ENCODE measurements at regions not wholly inside any gene's neighbourhood (a gene's known extent, or its start where the extent isn't known, plus 50 kb on each side); places are given as distances from the start of the nearest gene placed in this dataset.
"Not testable (repeated sequence)": the region's sequence is repeated elsewhere in the genome, so short reads cannot be mapped to it uniquely, and the experiment has no call there.

DNA sequence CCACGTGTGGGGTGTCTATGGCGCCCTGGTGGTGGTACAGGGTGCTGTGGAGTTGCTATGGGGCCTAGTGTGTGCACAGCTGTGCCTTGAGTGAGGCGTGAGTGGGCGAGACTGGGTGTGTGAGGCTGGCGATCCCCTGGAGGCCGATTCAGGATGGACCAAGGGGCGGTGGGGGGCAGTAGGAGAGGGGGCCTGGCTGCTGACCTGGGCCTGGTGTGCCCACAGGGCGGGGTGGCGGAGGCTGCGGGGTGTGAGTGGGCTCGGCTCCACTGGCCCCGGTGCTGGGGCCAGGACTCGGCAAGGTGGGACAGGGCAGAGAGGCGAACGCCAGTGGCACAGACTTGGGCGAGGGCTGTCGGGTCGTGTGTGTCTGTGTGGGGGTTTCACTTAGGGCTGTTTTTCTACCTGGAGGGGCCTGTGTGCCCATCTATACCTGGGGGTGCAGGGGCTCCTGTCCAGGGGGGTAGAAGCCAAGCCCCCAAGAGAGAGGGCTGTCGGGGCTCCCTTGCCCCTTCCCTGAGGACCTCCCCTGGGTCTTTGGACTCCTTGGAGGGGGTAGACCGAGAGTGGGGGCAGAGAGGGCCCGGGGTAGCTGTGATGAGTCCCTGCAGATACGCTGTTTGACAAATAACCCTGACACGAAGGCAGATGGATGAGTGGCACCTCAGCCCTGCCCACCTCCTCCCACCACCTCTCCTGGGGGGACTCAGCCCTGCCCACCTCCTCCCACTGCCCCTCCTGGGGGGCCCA lies 194.6 kb downstream of the TMEM121 start:
- not testable (repeated sequence) for TF ChIP-seq CTCF (IDR thresholded peaks at IDR 0.05); EZH2 (IDR thresholded peaks at IDR 0.05; ENCODE audit: borderline replicate concordance, insufficient read depth, low read depth, low read length, poor library complexity, severe bottlenecking)
